Ammon's horn (tissue), 1 donor: ENCODE measurements at regions not wholly inside any gene's neighbourhood (a gene's known extent, or its start where the extent isn't known, plus 50 kb on each side); places are given as distances from the start of the nearest gene placed in this dataset.
A peak's percentile ranks its signal among the peaks of the same experiment; 100 is the strongest.
"Not testable (repeated sequence)": the region's sequence is repeated elsewhere in the genome, so short reads cannot be mapped to it uniquely, and the experiment has no call there.

ENCODE experiments used
- DNase-seq: peaks from one replicate; pipeline ENCODE4 v3.0.0-alpha.2; 2016; ENCODE audit warnings: low spot score

GRCh38 chr6:130674604-130675003, 152.6 kb upstream of the SMLR1 start:
- no peak for DNase-seq

GRCh38 chr6:130675072-130675471, 152.1 kb upstream of the SMLR1 start:
- DNase-seq = no peak

- no peak for DNase-seq
These were observed 151.0 kb upstream of the SMLR1 start for GRCh38 chr6:130676077-130676772.

GRCh38 chr6:130676773-130677144, 150.4 kb upstream of the SMLR1 start:
- no peak for DNase-seq

GRCh38 chr6:130677312-130677711, 149.9 kb upstream of the SMLR1 start:
- no peak for DNase-seq

- no peak for DNase-seq
These were observed 149.4 kb upstream of the SMLR1 start for GRCh38 chr6:130677766-130678165.

- no peak for DNase-seq
These were observed 147.5 kb upstream of the SMLR1 start for GRCh38 chr6:130679684-130680083.

GRCh38 chr6:130680116-130680515, 147.1 kb upstream of the SMLR1 start:
- no peak for DNase-seq

GRCh38 chr6:130681028-130681427, 146.2 kb upstream of the SMLR1 start:
- DNase-seq = no peak

GRCh38 chr6:130682066-130682465, 145.1 kb upstream of the SMLR1 start:
- DNase-seq = no peak

GRCh38 chr6:130683761-130684517, 143.3 kb upstream of the SMLR1 start:
- no peak for DNase-seq

GRCh38 chr6:130692659-130693058, 134.5 kb upstream of the SMLR1 start:
- no peak for DNase-seq

GRCh38 chr6:130693944-130694343, 133.3 kb upstream of the SMLR1 start:
- DNase-seq = no peak

GRCh38 chr6:130694606-130695005, 132.6 kb upstream of the SMLR1 start:
- no peak for DNase-seq

- DNase-seq = no peak
These were observed 130.4 kb upstream of the SMLR1 start for GRCh38 chr6:130696806-130697205.

- no peak for DNase-seq
These were observed 129.8 kb upstream of the SMLR1 start for GRCh38 chr6:130697271-130697994.

GRCh38 chr6:130697995-130698535, 129.1 kb upstream of the SMLR1 start:
- DNase-seq = peak; percentile 65

GRCh38 chr6:130699742-130700141, 127.5 kb upstream of the SMLR1 start:
- no peak for DNase-seq

- DNase-seq = no peak
These were observed 126.8 kb upstream of the SMLR1 start for GRCh38 chr6:130700397-130700796.

- DNase-seq = no peak
These were observed 118.9 kb upstream of the SMLR1 start for GRCh38 chr6:130708338-130708737.

GRCh38 chr6:130711641-130712040, 115.6 kb upstream of the SMLR1 start:
- DNase-seq = not testable (repeated sequence)

- DNase-seq = peak; percentile 75
These were observed 114.1 kb upstream of the SMLR1 start for GRCh38 chr6:130713144-130713543.

- DNase-seq = no peak
These were observed 112.1 kb upstream of the SMLR1 start for GRCh38 chr6:130715058-130715457.
